GM18519 (cell line): ENCODE measurements at regions not wholly inside any gene's neighbourhood (a gene's known extent, or its start where the extent isn't known, plus 50 kb on each side); places are given as distances from the start of the nearest gene placed in this dataset.

Experiments
- ATAC-seq: cut with Tn5 transposase; IDR thresholded peaks from one replicate; pipeline ENCODE4 v1.9.1; 2021; ENCODE audit warnings: mild to moderate bottlenecking, moderate library complexity; ENCODE audit not compliant: unreplicated experiment, low FRiP score

- no peak for ATAC-seq
These were observed 524.8 kb downstream of the SOX5 start for GRCh38 chr12:23424685-23425084.

GRCh38 chr12:23426328-23426727 is 523.1 kb downstream of the SOX5 start:
- ATAC-seq = no peak

- ATAC-seq = no peak
These were observed 520.7 kb downstream of the SOX5 start for GRCh38 chr12:23428758-23429157.

DNA sequence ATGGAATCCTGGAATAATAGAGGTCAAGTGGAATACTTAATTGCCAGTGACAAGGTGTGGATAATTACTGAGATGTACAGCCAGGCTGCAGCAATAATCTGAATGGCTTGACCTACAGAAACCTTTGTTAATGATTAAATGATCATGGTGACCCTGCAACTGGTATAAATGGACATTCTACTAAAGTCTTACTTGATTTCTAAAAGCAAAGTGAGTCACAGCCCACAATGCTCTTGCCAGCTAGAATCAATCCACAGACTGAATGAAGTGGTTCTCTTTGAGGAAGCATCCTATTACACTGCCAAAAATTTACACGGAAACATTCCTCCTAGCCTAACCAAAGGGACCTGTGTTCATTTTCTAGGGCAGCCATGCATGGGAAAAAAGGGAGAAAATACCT is 518.5 kb downstream of the SOX5 start:
- ATAC-seq = no peak

DNA sequence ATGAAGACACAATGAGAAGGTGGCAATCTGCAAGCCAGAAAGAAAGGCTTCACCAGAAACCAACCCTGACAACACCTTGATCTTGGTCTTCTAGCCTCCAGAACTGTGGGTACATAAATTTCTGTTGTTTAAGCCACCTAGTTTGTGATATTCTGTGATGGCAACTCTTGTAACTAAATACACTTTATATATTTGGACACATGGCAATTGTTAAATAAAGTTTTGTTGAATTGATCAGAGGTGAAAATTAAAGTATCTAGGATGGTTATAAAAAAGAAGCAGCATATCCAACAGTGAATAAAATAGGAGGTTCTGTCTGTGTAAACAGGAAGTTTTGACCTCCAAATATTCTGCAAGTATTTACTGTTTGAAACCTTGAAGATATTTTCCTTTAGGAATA is 516.3 kb downstream of the SOX5 start:
- ATAC-seq = no peak

DNA sequence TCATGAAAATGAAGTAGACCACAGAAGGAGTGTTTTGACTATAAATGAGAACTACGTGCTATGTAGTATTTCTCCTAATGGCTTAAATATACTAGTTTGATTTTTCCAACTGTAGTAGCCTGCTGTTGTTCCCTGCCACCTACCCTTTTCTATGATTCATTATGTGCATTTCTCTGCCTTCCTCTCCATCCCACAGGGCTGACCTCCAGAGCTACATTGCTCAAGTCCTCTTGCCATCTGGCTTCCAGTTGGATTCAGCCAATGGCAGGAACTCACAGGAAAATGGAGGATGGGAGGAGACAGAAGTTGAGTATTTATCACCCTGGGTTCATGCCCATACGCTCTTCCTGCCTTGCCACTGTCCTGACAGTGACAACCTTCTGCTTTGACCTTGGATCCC is 515.3 kb downstream of the SOX5 start:
- ATAC-seq = no peak

DNA sequence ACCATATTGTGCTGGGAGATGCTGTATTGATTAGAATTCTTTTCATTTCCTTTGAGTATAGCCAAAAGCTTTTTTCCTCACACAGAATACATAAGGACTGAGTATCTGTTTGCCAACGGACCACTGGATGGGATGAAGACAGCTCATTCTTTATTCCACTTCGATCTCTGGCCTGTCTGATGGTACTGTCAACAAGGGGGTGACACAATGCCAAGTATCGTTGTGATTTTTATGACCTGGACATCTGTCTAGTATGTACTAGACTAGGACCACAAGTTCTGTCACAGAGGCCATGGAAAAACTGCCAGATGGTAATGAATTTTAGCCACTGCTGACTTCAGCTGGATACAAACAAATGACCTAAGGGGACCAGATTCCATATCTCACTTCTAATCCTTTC is 502.7 kb downstream of the SOX5 start:
- ATAC-seq = no peak

DNA sequence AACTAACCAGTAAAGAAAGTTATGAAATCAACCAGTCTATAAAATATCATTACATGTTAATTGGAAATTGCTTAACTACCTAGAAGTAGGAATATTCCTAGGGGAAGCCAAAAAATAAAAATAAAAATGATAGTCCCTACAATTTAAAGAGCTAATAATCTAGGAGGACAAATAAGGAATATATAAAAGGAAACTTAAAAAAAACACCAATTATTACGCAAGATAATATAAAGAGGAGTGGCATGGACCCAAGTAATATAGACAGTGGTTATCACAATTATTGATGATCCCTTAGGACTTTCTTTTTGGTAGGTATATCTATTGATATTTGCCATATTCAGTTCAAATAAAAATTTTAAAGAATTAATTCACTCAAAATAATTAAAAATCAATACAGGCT is 498.7 kb downstream of the SOX5 start:
- ATAC-seq = no peak

GRCh38 chr12:23455283-23455682 is 494.2 kb downstream of the SOX5 start:
- no peak for ATAC-seq

GRCh38 chr12:23458640-23459039 is 490.8 kb downstream of the SOX5 start:
- no peak for ATAC-seq

DNA sequence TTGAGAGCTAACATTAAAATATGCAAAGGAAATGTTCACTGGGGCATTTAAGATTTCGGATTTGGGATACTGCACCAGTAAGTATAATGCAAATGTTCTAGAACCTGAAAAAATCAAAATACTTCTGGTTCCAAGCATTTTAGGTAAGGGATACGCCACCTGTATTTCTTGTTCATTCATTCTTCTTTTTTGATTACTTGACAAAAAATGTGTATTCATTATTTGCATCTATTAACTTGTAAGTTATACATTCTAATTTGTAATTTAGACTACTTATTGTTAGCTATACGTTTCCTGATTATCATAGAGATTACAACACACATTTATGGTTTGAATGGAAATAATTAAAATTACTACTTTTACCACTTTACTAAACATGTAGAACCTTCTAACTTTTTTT is 486.9 kb downstream of the SOX5 start:
- ATAC-seq = no peak

DNA sequence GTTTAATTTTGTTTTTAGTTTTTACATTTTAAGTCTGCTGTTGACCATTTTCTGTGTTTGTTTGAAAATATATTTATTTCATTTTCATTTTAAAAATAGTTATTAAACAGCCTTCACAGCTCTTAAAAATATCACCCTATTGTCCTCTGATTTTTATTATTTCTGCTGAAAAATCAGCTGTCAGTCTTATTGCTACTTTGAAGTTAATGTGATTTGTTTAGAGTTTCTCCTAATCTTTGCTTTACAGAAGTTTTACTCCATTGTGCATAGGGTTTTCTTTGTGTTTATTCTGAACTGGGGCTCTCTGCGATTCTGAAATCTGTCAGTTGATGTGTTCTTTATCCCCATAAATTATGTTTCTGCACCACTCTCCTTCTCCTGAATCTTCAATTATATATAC is 486.3 kb downstream of the SOX5 start:
- no peak for ATAC-seq

GRCh38 chr12:23464241-23464812 is 485.1 kb downstream of the SOX5 start:
- ATAC-seq = no peak

GRCh38 chr12:23472329-23472971 is 477.0 kb downstream of the SOX5 start:
- ATAC-seq = no peak

- no peak for ATAC-seq
These were observed 476.4 kb downstream of the SOX5 start for GRCh38 chr12:23473071-23473470.

- no peak for ATAC-seq
These were observed 475.0 kb downstream of the SOX5 start for GRCh38 chr12:23474438-23474976.
